Fibroblast of mammary gland (primary cell): ENCODE measurements at regions not wholly inside any gene's neighbourhood (a gene's known extent, or its start where the extent isn't known, plus 50 kb on each side); places are given as distances from the start of the nearest gene placed in this dataset.

Source experiments
- DNase-seq: peaks from one replicate; pipeline ENCODE4 v3.0.0-alpha.2; 2010; ENCODE audit warnings: low read depth
- H3K4me3 ChIP-seq: 2 replicates; pipeline ENCODE4 v1.5.1; 2011; ENCODE audit warnings: low read depth, mild to moderate bottlenecking, low read length, moderate library complexity; ENCODE audit not compliant: control insufficient read depth
- CTCF ChIP-seq: conservative IDR thresholded peaks from 2 replicates; pipeline ENCODE4 v1.5.1; 2011; ENCODE audit warnings: low read depth, low read length, inconsistent platforms; ENCODE audit not compliant: control insufficient read depth, insufficient read depth

- peak; percentile 6 for DNase-seq
- TF ChIP-seq CTCF = no peak
- H3K4me3 ChIP-seq = no peak overlapping the region
These were observed 567.8 kb upstream of the KLHL29 start for GRCh38 chr2:22817197-22817596.

- no peak for TF ChIP-seq CTCF
- H3K4me3 ChIP-seq = no peak overlapping the region
- no peak for DNase-seq
These were observed 563.5 kb upstream of the KLHL29 start for GRCh38 chr2:22821458-22821857.

GRCh38 chr2:22822835-22823234 lies 562.1 kb upstream of the KLHL29 start:
- no peak for TF ChIP-seq CTCF
- no peak overlapping the region for H3K4me3 ChIP-seq

GRCh38 chr2:22824618-22825017 lies 560.4 kb upstream of the KLHL29 start:
- H3K4me3 ChIP-seq = no peak overlapping the region
- DNase-seq = no peak
- TF ChIP-seq CTCF = no peak

More at GRCh38 chr2:22822835-22823234, 562.1 kb upstream of the KLHL29 start:
- DNase-seq = no peak

GRCh38 chr2:22826703-22827102 lies 558.3 kb upstream of the KLHL29 start:
- no peak for TF ChIP-seq CTCF
- no peak overlapping the region for H3K4me3 ChIP-seq
- DNase-seq = no peak

- no peak for DNase-seq
- no peak overlapping the region for H3K4me3 ChIP-seq
- TF ChIP-seq CTCF = no peak
These were observed 555.2 kb upstream of the KLHL29 start for GRCh38 chr2:22829791-22830190.

GRCh38 chr2:22832196-22832595 lies 552.8 kb upstream of the KLHL29 start:
- TF ChIP-seq CTCF = no peak
- DNase-seq = no peak
- no peak overlapping the region for H3K4me3 ChIP-seq
